Activated naive CD8-positive, alpha-beta T cell treated with anti-CD3 and anti-CD28 coated beads, Interleukin-2, amount 50 U/mL, for 24 hours (primary cell): ENCODE measurements at regions not wholly inside any gene's neighbourhood (a gene's known extent, or its start where the extent isn't known, plus 50 kb on each side); places are given as distances from the start of the nearest gene placed in this dataset.
"Not testable (repeated sequence)": the region's sequence is repeated elsewhere in the genome, so short reads cannot be mapped to it uniquely, and the experiment has no call there.

Experiments used
- ATAC-seq: fragments of 150-1000 bp; cut with Tn5 transposase; one replicate; pipeline ENCODE4 v1.10.0; 2021
- DNase-seq: peaks from one replicate; pipeline ENCODE4 v3.0.0; 2021
- H3K27ac Mint-ChIP-seq: one replicate; pipeline ENCODE4 v1.8.0; 2021; ENCODE audit warnings: mild to moderate bottlenecking, mixed read lengths
- H3K27me3 Mint-ChIP-seq: one replicate; pipeline ENCODE4 v1.8.0; 2021; ENCODE audit warnings: mixed read lengths
- H3K36me3 Mint-ChIP-seq: one replicate; pipeline ENCODE4 v1.8.0; 2021; ENCODE audit warnings: low read depth, mixed read lengths
- H3K4me1 Mint-ChIP-seq: one replicate; pipeline ENCODE4 v1.8.0; 2021; ENCODE audit warnings: mixed read lengths
- H3K4me3 Mint-ChIP-seq: one replicate; pipeline ENCODE4 v1.8.0; 2021; ENCODE audit warnings: mild to moderate bottlenecking, moderate library complexity, mixed read lengths
- H3K9me3 Mint-ChIP-seq: one replicate; pipeline ENCODE4 v1.8.0; 2021; ENCODE audit warnings: mixed read lengths

DNA sequence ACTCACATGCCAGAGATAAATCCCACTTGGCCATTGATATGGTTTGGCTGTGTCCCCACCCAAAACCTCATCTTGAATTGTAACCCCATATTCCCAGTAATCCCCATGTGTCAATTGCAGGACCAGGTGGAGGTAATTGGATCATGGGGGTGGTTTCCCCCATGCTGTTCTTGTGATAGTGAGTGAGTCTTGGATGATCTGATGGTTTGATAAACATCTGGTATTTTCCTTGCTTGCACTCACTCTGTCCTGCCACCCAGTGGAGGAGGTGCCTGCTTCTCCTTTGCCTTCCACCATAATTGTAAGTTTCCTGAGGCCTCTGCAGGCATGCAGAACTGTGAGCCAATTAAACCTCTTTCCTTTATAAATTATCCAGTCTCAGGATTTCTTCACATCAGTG lies 50.4 kb upstream of the B3GAT2 start:
- not testable (repeated sequence) for DNase-seq, H3K27ac Mint-ChIP-seq, H3K4me1 Mint-ChIP-seq, H3K36me3 Mint-ChIP-seq, H3K4me3 Mint-ChIP-seq, H3K9me3 Mint-ChIP-seq, ATAC-seq
- peaks cover 12% of the 10 kb centered on the region for H3K27me3 Mint-ChIP-seq

DNA sequence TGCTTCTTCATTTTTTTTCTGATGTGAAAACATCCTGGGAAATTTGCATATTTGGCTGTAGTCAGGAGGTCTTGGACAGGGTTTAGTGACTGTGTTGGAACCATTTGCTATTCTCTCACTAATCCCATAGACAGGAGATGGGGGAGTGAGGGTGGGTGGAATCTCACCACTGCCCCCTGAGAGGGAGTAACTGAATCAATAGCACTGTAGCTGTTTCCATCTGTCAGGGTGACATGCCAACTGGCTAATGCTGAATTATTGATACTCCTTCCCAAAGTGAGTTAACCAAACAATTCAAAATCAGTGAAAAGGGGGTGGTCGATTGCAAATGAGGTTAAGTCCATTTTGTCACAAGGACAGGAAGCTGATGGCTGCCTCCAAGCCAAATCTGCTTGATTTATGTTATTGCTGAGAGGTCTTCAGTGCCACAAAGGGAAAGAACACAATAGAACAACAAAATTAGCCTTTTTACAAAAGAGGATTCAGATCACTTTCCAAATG lies 55.1 kb upstream of the B3GAT2 start:
- no peaks in the 10 kb centered on the region for H3K9me3 Mint-ChIP-seq
- no peaks in the 10 kb centered on the region for H3K4me1 Mint-ChIP-seq
- no peak for DNase-seq
- H3K36me3 Mint-ChIP-seq: no peaks in the 10 kb centered on the region
- H3K27ac Mint-ChIP-seq: no peak overlapping the region
- no peak overlapping the region for H3K4me3 Mint-ChIP-seq
- H3K27me3 Mint-ChIP-seq: peaks cover 17% of the 10 kb centered on the region
- ATAC-seq: no peak

DNA sequence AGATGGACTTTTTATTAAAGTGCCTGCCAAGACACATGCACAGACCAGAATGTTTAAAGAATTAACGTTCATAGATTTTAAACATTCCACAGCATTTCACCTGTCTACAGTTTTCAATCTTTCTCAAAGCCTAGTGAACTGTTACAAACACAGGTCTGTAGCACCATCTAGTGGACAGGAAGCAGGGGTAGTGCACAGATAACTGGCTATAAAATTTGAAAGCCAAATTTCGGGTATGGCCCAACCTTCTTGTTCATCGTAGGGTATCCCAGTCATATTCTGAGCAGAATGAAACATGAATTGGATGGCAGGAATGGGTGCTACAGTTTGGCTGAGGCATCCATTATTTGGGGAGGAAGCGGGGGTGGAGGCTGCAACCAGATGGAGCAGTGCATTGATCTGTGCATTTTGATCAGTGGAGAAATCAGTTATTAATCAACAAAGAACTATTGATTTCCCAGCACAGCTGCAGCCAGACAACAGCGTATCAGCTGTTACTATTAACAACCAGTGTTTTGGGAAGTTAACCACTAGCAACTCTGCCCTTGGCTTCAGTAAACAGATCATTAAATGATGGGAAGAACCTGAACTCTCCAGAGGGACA lies 56.1 kb upstream of the B3GAT2 start:
- H3K4me1 Mint-ChIP-seq: no peaks in the 10 kb centered on the region
- ATAC-seq (peak; percentile 63), DNase-seq (peak; percentile 6)
- peaks cover 17% of the 10 kb centered on the region for H3K27me3 Mint-ChIP-seq
- H3K4me3 Mint-ChIP-seq: no peak overlapping the region
- no peak overlapping the region for H3K27ac Mint-ChIP-seq
- no peaks in the 10 kb centered on the region for H3K9me3 Mint-ChIP-seq
- no peaks in the 10 kb centered on the region for H3K36me3 Mint-ChIP-seq

DNA sequence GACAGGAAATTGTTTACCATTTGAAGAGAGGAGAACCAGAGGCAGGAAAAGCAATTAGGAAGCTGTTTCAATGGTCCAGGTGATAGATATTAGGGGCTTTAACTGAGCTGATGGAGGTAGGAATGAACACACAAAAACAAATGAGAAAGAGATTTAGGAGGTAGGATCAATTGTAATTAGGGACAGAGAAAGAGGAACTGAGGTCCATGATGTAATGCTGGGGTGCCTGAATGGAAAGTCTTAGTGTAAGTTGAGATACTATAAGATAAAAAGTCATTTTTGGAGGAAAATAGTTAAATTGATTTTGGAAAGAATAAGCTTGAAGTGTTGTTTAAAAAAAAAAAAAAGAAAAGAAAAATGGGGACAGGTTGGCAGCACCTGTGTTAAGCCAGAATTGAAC lies 58.5 kb upstream of the B3GAT2 start:
- no peaks in the 10 kb centered on the region for H3K36me3 Mint-ChIP-seq
- H3K9me3 Mint-ChIP-seq: no peaks in the 10 kb centered on the region
- H3K27me3 Mint-ChIP-seq: peaks cover 17% of the 10 kb centered on the region
- H3K4me3 Mint-ChIP-seq: no peak overlapping the region
- no peak overlapping the region for H3K27ac Mint-ChIP-seq
- DNase-seq: no peak
- no peaks in the 10 kb centered on the region for H3K4me1 Mint-ChIP-seq
- ATAC-seq: no peak

DNA sequence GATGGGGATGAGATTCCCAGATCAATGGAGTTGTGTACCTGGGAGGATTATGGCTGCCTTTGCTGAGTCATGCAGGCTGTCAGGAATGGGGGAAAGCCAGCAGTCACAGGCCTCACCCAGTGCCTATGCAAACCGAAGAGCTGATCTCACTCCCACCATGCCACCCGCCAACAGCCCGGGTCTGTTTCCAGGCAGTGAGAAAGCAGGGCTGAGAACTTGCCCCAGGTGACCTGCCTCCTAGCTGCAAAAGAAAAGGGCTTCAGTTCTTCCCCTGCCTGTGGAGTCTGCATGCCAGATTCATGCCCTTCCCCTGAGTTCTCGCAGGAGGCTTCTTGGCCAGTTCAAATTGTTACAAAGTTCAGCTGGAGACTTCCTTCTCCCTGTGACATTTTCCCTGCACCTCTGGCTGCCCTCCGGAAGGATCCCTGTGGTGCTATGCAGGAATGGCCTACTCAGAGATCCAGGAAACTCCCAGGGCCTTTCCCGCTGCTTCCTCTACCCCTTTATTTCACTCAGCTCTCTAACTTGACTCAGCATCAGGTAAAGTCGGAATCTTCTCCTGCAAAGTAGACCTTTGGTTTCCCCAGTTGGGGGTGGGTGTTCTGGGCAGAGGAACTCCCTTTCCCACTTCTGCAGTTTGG lies 71.5 kb upstream of the B3GAT2 start:
- no peaks in the 10 kb centered on the region for H3K4me1 Mint-ChIP-seq
- H3K36me3 Mint-ChIP-seq: no peaks in the 10 kb centered on the region

DNA sequence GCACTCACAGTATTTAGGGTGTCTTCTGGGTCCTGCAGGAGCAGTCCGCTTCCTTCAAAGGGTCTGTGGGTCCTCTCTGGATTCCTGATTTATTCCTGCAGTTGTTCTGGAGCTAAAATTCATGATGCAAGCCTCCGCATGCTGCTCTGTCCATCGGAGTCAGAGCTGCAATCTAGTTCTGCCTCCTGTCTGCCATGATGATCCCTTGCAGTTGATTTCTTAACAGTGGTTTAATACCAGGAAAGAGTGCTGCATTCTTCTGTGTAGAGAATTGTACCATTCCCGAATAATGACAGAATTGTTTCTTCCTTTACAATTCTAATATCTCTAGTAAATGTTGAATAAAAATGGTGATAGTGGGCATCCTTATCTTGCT lies 72.0 kb upstream of the B3GAT2 start:
- no peak overlapping the region for H3K27ac Mint-ChIP-seq
- DNase-seq: no peak
- H3K36me3 Mint-ChIP-seq: no peaks in the 10 kb centered on the region
- H3K4me1 Mint-ChIP-seq: no peaks in the 10 kb centered on the region
- H3K4me3 Mint-ChIP-seq: no peak overlapping the region
- H3K27me3 Mint-ChIP-seq: peaks cover 2% of the 10 kb centered on the region
- ATAC-seq: no peak
- H3K9me3 Mint-ChIP-seq: no peaks in the 10 kb centered on the region

More for the DNA sequence above, 71.5 kb upstream of the B3GAT2 start:
- DNase-seq (no peak), ATAC-seq (no peak)
- H3K4me3 Mint-ChIP-seq: no peak overlapping the region
- H3K27me3 Mint-ChIP-seq: peaks cover 2% of the 10 kb centered on the region
- H3K9me3 Mint-ChIP-seq: no peaks in the 10 kb centered on the region
- no peak overlapping the region for H3K27ac Mint-ChIP-seq

DNA sequence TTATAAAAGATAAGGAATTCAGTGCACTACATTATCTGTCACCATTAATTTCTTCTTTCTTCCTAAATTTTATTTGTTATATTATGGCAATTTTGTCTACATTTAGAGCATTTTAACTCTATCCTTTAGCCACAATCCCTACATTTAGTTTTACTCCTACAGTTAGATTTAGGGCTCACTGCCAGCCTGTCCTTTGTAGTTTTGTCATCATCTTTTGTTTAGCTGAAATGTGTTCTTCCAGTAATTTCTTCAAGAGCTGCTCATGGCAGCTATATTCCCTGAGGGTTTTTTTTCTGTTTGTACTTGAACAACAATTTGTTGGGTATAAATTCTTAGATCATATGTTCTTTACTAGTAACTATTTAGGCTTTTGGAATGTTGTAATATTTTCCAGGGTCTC lies 72.7 kb upstream of the B3GAT2 start:
- no peak overlapping the region for H3K4me3 Mint-ChIP-seq
- H3K27me3 Mint-ChIP-seq: peaks cover 2% of the 10 kb centered on the region
- H3K27ac Mint-ChIP-seq: no peak overlapping the region
- no peaks in the 10 kb centered on the region for H3K9me3 Mint-ChIP-seq
- DNase-seq (no peak), ATAC-seq (no peak)
- H3K36me3 Mint-ChIP-seq: no peaks in the 10 kb centered on the region
- H3K4me1 Mint-ChIP-seq: no peaks in the 10 kb centered on the region

DNA sequence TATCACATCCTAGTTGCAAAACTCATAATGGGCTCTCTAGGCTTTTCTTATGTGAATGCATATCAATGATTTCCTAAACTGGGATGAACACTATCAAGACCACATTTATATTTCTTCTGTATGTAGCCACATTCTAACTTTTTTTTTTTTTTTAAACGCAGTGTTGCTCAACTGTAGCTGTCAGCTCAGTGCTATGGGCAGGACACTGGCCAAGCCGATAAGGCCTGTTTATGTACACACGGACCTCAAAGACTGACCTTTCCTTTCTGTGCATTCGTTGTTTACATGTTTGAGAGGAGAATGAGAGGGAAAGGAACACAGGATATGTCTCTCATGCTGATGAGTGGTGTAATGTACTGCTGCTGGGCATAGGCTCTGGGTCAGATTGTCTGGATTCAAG lies 75.1 kb upstream of the B3GAT2 start:
- Mint-ChIP-seq H3K4me1 (no peaks in the 10 kb centered on the region), H3K4me3 (no peak overlapping the region), H3K27ac (no peak overlapping the region), H3K36me3 (no peaks in the 10 kb centered on the region), H3K9me3 (no peaks in the 10 kb centered on the region), H3K27me3 (peaks cover 5% of the 10 kb centered on the region)
- DNase-seq (no peak), ATAC-seq (no peak)

DNA sequence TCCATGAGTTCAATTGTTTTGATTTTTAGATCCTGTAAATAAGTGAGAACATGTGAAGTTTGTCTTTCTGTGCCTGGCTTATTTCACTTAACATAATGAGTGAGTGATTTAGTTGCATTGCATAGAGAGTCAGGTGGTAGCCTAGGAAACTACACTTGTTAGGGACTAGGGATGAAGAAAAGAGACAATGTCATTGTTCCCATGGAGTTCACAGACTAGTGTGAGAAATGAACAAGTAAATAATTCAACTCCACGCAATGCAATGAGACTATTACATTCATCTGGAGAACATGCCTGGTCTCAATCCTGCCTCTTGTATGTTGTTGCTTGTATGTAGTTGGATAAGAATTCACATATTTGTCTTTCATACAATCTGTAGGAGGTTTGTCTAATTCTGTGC lies 76.3 kb upstream of the B3GAT2 start:
- H3K4me3 Mint-ChIP-seq: no peak overlapping the region
- H3K9me3 Mint-ChIP-seq: no peaks in the 10 kb centered on the region

DNA sequence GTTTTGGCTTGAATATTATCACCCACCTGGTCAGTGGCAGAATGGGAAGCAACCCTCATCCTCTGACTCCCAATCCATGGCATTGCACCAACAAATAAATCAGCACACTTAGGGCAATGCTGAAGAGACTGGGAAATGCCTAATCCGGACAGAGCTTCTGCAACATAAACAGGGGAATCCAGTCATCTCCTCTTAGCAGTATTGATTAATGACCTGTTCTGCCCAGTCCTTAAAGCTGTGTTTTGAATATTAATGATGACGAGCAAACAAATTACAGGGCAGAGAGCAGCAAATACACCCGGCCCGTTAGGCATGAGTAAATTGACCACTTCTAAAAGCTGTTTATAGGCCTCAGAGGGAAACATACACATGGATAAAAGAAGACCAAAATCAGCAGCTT lies 77.0 kb upstream of the B3GAT2 start:
- no peak for DNase-seq
- ATAC-seq: no peak
- Mint-ChIP-seq H3K36me3 (no peaks in the 10 kb centered on the region), H3K4me1 (no peaks in the 10 kb centered on the region), H3K4me3 (no peak overlapping the region), H3K9me3 (no peaks in the 10 kb centered on the region), H3K27me3 (peaks cover 5% of the 10 kb centered on the region), H3K27ac (no peak overlapping the region)

More for the DNA sequence above, 76.3 kb upstream of the B3GAT2 start:
- Mint-ChIP-seq H3K4me1 (no peaks in the 10 kb centered on the region), H3K27ac (no peak overlapping the region), H3K27me3 (peaks cover 5% of the 10 kb centered on the region), H3K36me3 (no peaks in the 10 kb centered on the region)
- DNase-seq (no peak), ATAC-seq (no peak)

DNA sequence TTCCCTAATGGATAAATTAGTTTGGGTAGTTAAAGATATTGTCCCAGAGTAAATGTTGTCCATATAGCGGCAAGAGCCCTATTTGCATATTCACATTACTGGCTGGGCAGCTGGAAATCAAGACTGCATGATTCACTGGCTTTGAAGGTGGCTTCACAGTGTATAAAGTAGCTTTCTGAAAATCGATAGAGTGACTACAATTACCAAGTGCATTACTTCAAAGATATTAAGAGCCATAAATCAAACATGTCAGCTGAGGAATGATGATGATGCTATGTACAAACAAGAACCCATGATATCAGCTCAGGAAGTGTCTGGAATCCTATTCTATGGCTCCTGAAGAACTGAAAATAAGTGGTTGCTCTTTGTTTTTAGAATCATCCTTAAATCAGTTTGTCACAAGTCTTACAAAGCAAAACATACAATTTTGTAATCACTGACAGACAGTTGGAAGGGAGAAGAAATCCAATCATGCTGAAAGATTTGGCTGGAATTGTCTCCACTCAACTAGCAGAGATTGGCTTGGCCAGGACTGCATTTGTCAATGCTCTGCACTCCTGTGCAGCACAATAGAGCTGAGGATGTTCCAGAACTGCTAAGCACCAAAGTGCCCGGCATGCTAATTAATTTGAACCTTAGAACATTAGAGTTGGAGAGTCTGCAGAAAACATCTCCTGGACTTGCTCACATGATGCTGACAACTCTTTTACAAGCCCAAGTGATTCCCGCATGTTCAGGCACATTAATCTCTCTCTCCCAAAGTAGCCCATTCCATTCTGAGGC lies 77.9 kb upstream of the B3GAT2 start:
- DNase-seq (no peak), ATAC-seq (no peak)
- H3K4me3 Mint-ChIP-seq: no peak overlapping the region
- H3K27ac Mint-ChIP-seq: no peak overlapping the region
- peaks cover 5% of the 10 kb centered on the region for H3K27me3 Mint-ChIP-seq
- no peaks in the 10 kb centered on the region for H3K9me3 Mint-ChIP-seq
- H3K36me3 Mint-ChIP-seq: no peaks in the 10 kb centered on the region
- no peaks in the 10 kb centered on the region for H3K4me1 Mint-ChIP-seq

DNA sequence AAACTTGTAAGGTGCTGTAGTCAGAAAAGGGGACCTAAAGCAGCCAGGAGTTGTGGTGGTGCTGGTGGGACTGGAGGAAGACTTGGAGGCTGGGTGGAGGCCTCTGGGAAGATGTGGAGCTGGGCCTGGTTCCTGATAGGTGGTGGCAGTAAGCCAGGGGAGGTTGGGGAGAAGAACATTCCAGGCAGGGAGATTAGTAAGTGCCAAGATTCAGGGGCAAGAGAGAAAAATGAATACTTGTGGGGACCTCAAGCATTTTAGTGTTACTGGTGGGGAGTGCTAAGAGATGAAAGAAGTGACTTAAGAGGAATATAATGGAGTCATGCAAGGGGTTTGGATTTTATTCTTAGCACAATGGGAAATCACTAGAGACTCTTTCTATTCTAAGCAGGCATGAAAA lies 79.0 kb upstream of the B3GAT2 start:
- no peak for ATAC-seq
- DNase-seq: no peak
- Mint-ChIP-seq H3K27ac (no peak overlapping the region), H3K36me3 (no peaks in the 10 kb centered on the region), H3K4me1 (no peaks in the 10 kb centered on the region), H3K4me3 (no peak overlapping the region), H3K9me3 (no peaks in the 10 kb centered on the region), H3K27me3 (peaks cover 3% of the 10 kb centered on the region)

DNA sequence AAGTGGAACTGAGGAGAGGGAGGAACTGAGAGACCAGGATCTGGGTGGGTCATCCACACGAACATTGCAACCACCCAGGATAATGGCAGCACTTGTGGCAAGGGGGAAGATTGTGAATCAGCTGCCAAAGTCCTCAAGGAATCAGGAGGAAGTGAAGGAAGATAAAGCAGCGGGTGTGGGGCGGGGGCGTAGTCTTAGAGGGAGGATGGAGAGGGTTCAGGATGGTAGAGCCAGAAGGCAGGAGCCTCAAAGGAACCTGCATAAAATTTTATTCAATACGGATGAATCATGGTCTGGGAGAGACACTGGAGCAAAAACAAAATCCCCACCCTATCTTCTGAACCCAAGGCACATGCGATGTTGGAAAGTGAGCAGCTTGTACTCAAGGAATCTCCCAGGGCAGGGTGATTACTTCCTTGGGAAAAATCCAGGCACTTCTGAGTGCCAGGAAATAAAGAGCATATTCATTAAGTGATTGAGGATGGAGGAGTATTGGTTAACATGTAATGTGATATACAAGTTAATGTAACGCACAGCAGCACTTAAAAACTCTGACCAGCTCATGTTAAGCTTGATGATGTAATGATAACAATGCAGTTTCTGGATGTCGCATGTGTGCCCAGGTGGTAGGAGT lies 82.0 kb upstream of the B3GAT2 start:
- Mint-ChIP-seq H3K27ac (no peak overlapping the region), H3K9me3 (no peaks in the 10 kb centered on the region), H3K4me3 (no peak overlapping the region), H3K4me1 (no peaks in the 10 kb centered on the region), H3K36me3 (no peaks in the 10 kb centered on the region), H3K27me3 (peaks cover 3% of the 10 kb centered on the region)
- ATAC-seq (no peak), DNase-seq (no peak)

DNA sequence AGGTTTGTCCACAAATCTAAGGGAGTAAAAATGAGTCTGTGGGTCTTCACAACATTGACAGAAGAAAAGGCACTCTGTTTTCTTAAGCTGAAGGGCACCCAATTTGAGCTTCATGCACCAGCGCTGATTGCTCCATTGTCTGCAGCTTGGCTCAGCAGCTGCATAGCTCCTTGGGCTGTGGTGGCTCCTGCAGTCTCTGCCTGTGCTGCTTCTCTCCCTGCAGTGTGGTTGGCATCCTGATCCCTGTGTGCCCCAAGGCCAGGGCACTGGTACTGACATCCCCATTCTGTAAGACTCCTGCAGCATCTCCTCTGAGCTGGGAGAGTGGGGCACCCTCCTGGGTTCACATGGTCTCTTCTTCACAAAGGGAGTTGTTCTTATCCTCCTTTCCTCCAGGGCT lies 83.2 kb upstream of the B3GAT2 start:
- no peaks in the 10 kb centered on the region for H3K9me3 Mint-ChIP-seq
- DNase-seq (no peak), ATAC-seq (no peak)
- H3K27me3 Mint-ChIP-seq: peaks cover 3% of the 10 kb centered on the region
- no peak overlapping the region for H3K4me3 Mint-ChIP-seq
- no peaks in the 10 kb centered on the region for H3K4me1 Mint-ChIP-seq
- no peaks in the 10 kb centered on the region for H3K36me3 Mint-ChIP-seq
- H3K27ac Mint-ChIP-seq: no peak overlapping the region

DNA sequence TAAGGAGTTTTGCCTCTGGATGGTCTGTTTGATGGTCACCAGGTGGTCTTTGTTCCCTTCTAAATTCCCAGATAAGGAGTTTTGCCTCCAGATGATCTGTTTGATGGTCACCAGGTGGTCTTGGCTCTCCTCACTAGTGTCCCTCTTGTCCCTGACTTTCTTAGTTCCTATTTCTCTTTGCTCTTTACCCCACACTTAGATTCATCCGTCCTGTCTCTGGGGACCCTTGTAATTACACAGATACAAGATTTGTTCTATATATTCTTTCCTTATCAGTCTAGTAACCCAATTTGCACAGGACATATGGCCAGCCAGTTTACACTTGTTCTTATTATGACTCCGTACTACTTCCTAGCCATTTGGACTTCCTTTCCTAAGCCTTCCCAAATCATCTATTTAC lies 84.0 kb upstream of the B3GAT2 start:
- ATAC-seq (no peak), DNase-seq (no peak)
- no peaks in the 10 kb centered on the region for H3K9me3 Mint-ChIP-seq
- H3K36me3 Mint-ChIP-seq: no peaks in the 10 kb centered on the region
- H3K27me3 Mint-ChIP-seq: peaks cover under 1% of the 10 kb centered on the region
- no peaks in the 10 kb centered on the region for H3K4me1 Mint-ChIP-seq
- H3K4me3 Mint-ChIP-seq: no peak overlapping the region
- no peak overlapping the region for H3K27ac Mint-ChIP-seq
